ENCODE measurements at regions not wholly inside any gene's neighbourhood (a gene's known extent, or its start where the extent isn't known, plus 50 kb on each side); places are given as distances from the start of the nearest gene placed in this dataset.

GRCh38 chr1:200265104-200265503 is 144.7 kb downstream of the ZNF281 start:
- Histone ChIP-seq H3K9ac (ENCODE audit: low read length) (no peak overlapping the region), H3K9me2 (ENCODE audit: insufficient read depth, low read length) (no peaks in the 10 kb centered on the region), H3K4me2 (ENCODE audit: low read length) (no peak overlapping the region), H3K27me3 (ENCODE audit: insufficient read depth, low read depth, low read length) (no peaks in the 10 kb centered on the region), H2AFZ (ENCODE audit: low read depth, low read length) (no peak overlapping the region), H3K27ac (ENCODE audit: low read length) (no peak overlapping the region), H4K20me1 (ENCODE audit: insufficient read depth) (no peaks in the 10 kb centered on the region), H3K36me3 (ENCODE audit: insufficient read depth, low read length) (no peaks in the 10 kb centered on the region), H3K4me3 (ENCODE audit: low read length) (no peak overlapping the region), H3K79me2 (replicated peaks; ENCODE audit: insufficient read depth, low read length) (no peaks in the 10 kb centered on the region), H3K9me3 (ENCODE audit: low read length) (no peaks in the 10 kb centered on the region), H3F3A (ENCODE audit: insufficient read depth, low read length, poor library complexity, severe bottlenecking) (no peaks in the 10 kb centered on the region)
- TF ChIP-seq TAF1 (IDR thresholded peaks at IDR 0.05; ENCODE audit: low read depth) (no peak), RAD21 (conservative IDR thresholded peaks at IDR 0.05) (no peak), EP300 (conservative IDR thresholded peaks at IDR 0.05; ENCODE audit: poor library complexity, severe bottlenecking) (no peak), SMC3 (conservative IDR thresholded peaks at IDR 0.05; ENCODE audit: poor library complexity) (no peak), EZH2 (IDR thresholded peaks at IDR 0.05; ENCODE audit: borderline replicate concordance, insufficient read depth, low read length, poor library complexity, severe bottlenecking) (no peak), MXI1 (conservative IDR thresholded peaks at IDR 0.05; ENCODE audit: poor library complexity, severe bottlenecking) (no peak), POLR2AphosphoS5 (IDR thresholded peaks at IDR 0.05) (no peak)
- TF ChIP-seq, protein P1, sequence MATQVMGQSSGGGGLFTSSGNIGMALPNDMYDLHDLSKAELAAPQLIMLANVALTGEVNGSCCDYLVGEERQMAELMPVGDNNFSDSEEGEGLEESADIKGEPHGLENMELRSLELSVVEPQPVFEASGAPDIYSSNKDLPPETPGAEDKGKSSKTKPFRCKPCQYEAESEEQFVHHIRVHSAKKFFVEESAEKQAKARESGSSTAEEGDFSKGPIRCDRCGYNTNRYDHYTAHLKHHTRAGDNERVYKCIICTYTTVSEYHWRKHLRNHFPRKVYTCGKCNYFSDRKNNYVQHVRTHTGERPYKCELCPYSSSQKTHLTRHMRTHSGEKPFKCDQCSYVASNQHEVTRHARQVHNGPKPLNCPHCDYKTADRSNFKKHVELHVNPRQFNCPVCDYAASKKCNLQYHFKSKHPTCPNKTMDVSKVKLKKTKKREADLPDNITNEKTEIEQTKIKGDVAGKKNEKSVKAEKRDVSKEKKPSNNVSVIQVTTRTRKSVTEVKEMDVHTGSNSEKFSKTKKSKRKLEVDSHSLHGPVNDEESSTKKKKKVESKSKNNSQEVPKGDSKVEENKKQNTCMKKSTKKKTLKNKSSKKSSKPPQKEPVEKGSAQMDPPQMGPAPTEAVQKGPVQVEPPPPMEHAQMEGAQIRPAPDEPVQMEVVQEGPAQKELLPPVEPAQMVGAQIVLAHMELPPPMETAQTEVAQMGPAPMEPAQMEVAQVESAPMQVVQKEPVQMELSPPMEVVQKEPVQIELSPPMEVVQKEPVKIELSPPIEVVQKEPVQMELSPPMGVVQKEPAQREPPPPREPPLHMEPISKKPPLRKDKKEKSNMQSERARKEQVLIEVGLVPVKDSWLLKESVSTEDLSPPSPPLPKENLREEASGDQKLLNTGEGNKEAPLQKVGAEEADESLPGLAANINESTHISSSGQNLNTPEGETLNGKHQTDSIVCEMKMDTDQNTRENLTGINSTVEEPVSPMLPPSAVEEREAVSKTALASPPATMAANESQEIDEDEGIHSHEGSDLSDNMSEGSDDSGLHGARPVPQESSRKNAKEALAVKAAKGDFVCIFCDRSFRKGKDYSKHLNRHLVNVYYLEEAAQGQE (IDR thresholded peaks at IDR 0.05; ENCODE audit: borderline replicate concordance): no peak
- TF ChIP-seq, protein P2, sequence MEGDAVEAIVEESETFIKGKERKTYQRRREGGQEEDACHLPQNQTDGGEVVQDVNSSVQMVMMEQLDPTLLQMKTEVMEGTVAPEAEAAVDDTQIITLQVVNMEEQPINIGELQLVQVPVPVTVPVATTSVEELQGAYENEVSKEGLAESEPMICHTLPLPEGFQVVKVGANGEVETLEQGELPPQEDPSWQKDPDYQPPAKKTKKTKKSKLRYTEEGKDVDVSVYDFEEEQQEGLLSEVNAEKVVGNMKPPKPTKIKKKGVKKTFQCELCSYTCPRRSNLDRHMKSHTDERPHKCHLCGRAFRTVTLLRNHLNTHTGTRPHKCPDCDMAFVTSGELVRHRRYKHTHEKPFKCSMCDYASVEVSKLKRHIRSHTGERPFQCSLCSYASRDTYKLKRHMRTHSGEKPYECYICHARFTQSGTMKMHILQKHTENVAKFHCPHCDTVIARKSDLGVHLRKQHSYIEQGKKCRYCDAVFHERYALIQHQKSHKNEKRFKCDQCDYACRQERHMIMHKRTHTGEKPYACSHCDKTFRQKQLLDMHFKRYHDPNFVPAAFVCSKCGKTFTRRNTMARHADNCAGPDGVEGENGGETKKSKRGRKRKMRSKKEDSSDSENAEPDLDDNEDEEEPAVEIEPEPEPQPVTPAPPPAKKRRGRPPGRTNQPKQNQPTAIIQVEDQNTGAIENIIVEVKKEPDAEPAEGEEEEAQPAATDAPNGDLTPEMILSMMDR (IDR thresholded peaks at IDR 0.05; ENCODE audit: poor library complexity, severe bottlenecking): no peak

DNA sequence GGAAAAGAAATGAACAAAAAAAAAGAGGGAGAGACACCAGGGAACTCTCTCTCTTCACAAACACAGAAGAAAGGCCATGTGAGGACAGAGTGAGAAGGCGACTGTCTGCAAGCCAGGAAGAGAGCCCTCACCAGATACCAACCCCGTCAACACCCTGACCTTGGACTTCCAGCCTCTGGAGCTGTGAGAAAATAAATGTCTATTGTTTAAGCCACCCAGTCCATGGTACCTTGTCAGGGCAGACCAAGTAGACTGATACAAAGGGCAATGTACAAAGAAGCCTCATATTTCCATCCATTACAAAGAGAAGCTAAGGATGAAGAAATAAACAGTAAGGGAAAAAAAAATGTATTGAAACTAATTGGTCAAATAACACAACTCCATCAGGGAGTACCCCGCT is 146.6 kb downstream of the ZNF281 start:
- Histone ChIP-seq H3F3A (ENCODE audit: insufficient read depth, low read length, poor library complexity, severe bottlenecking) (no peaks in the 10 kb centered on the region), H2AFZ (ENCODE audit: low read depth, low read length) (no peak overlapping the region), H4K20me1 (ENCODE audit: insufficient read depth) (no peaks in the 10 kb centered on the region), H3K4me2 (ENCODE audit: low read length) (no peak overlapping the region), H3K36me3 (ENCODE audit: insufficient read depth, low read length) (no peaks in the 10 kb centered on the region), H3K79me2 (replicated peaks; ENCODE audit: insufficient read depth, low read length) (no peaks in the 10 kb centered on the region), H3K9me3 (ENCODE audit: low read length) (no peaks in the 10 kb centered on the region), H3K27me3 (ENCODE audit: insufficient read depth, low read depth, low read length) (no peaks in the 10 kb centered on the region), H3K27ac (ENCODE audit: low read length) (no peak overlapping the region), H3K9ac (ENCODE audit: low read length) (no peak overlapping the region), H3K4me3 (ENCODE audit: low read length) (no peak overlapping the region), H3K9me2 (ENCODE audit: insufficient read depth, low read length) (no peaks in the 10 kb centered on the region)
- TF ChIP-seq, protein P2 (IDR thresholded peaks at IDR 0.05; ENCODE audit: poor library complexity, severe bottlenecking): no peak
- TF ChIP-seq EP300 (conservative IDR thresholded peaks at IDR 0.05; ENCODE audit: poor library complexity, severe bottlenecking) (no peak), TAF1 (IDR thresholded peaks at IDR 0.05; ENCODE audit: low read depth) (no peak), MXI1 (conservative IDR thresholded peaks at IDR 0.05; ENCODE audit: poor library complexity, severe bottlenecking) (no peak), SMC3 (conservative IDR thresholded peaks at IDR 0.05; ENCODE audit: poor library complexity) (no peak), EZH2 (IDR thresholded peaks at IDR 0.05; ENCODE audit: borderline replicate concordance, insufficient read depth, low read length, poor library complexity, severe bottlenecking) (no peak), POLR2AphosphoS5 (IDR thresholded peaks at IDR 0.05) (no peak), RAD21 (conservative IDR thresholded peaks at IDR 0.05) (no peak)
- TF ChIP-seq, protein P1 (IDR thresholded peaks at IDR 0.05; ENCODE audit: borderline replicate concordance): no peak

Measured in neural cell (in vitro differentiated cells).